B cell (primary cell): ENCODE measurements at regions not wholly inside any gene's neighbourhood (a gene's known extent, or its start where the extent isn't known, plus 50 kb on each side); places are given as distances from the start of the nearest gene placed in this dataset.

ENCODE experiments used
- ATAC-seq: fragments of 200-7000 bp; cut with Tn5 transposase; one replicate; pipeline ENCODE4 v1.10.0; 2021; ENCODE audit warnings: low read depth, mild to moderate bottlenecking, moderate number of reproducible peaks, moderate library complexity
- CTCF ChIA-PET: fragments of 350-600 bp; sonication (Branson Sonifier 250); formaldehyde crosslinking; loops from one replicate; lab custom pipeline; 2021; ENCODE audit warnings: antibody characterized with exemption, inconsistent platforms; lab: Charles Lee
- POLR2A ChIA-PET: fragments of 350-600 bp; sonication (Branson Sonifier 250); formaldehyde crosslinking; loops from one replicate; lab custom pipeline; 2021; ENCODE audit warnings: antibody characterized with exemption; lab: Charles Lee
- DNase-seq: peaks from one replicate; pipeline ENCODE4 v3.0.0; 2013
- H2AFZ ChIP-seq: 2 replicates; pipeline ENCODE4 v1.6.1; 2012; ENCODE audit warnings: mild to moderate bottlenecking, low read depth, low read length; ENCODE audit not compliant: insufficient read depth, poor library complexity, severe bottlenecking
- H3K27ac ChIP-seq, 2 donors: 1 replicate in 1 of 2; 2 replicates in 1 of 2; pipeline ENCODE4 v1.5.1; 2012 to 2013; ENCODE audit warnings: low read length in 2 of 2, mild to moderate bottlenecking in 2 of 2, moderate library complexity in 1 of 2
- H3K27me3 ChIP-seq, 4 experiments: fragments of 200-600 bp in 1 of 4; sonication (generic) in 1 of 4; replicated peaks in 1 of 4; 1 replicate in 2 of 4; 2 replicates in 2 of 4; pipeline versions ENCODE4 v1.6.1 to v1.7.0; 2013 to 2016; ENCODE audit warnings: low read length in 3 of 4, mild to moderate bottlenecking in 2 of 4, mixed read lengths in 1 of 4, moderate library complexity in 1 of 4; ENCODE audit not compliant: insufficient read depth in 4 of 4, control insufficient read depth in 3 of 4; ENCODE audit errors: control extremely low read depth in 1 of 4
- H3K36me3 ChIP-seq, 2 experiments: replicated peaks in 1 of 2; 1 replicate in 1 of 2; 2 replicates in 1 of 2; pipeline versions ENCODE4 v1.6.1 to v1.7.1; 2013; ENCODE audit warnings: low read length in 1 of 2; ENCODE audit not compliant: insufficient read depth in 2 of 2, control insufficient read depth in 1 of 2; ENCODE audit errors: control extremely low read depth in 1 of 2, extremely low read depth in 1 of 2
- H3K4me1 ChIP-seq, 2 donors: fragments of 200-600 bp in 1 of 2; sonication (generic) in 1 of 2; 1 replicate in 1 of 2; 2 replicates in 1 of 2; pipeline versions ENCODE4 v1.5.1 to v1.6.1; 2013 to 2017; ENCODE audit warnings: low read length in 2 of 2; ENCODE audit not compliant: control insufficient read depth in 2 of 2, insufficient read depth in 2 of 2
- H3K4me2 ChIP-seq: replicated peaks from 2 replicates; pipeline ENCODE3; 2012; ENCODE audit warnings: mild to moderate bottlenecking, low read depth, low read length; ENCODE audit not compliant: poor library complexity, severe bottlenecking
- H3K4me3 ChIP-seq, 5 experiments: fragments of 200-600 bp in 1 of 5; sonication (generic) in 1 of 5; 1 replicate in 3 of 5; 2 replicates in 2 of 5; pipeline versions ENCODE4 v1.5.1 to v1.7.0; 2011 to 2016; ENCODE audit warnings: low read length in 4 of 5, mild to moderate bottlenecking in 4 of 5, low read depth in 2 of 5, control low read depth in 1 of 5, moderate library complexity in 1 of 5; ENCODE audit not compliant: insufficient read depth in 1 of 5; ENCODE audit errors: control extremely low read depth in 1 of 5, extremely low read depth in 1 of 5
- H3K79me2 ChIP-seq: fragments of 200-600 bp; sonication (generic); one replicate; pipeline ENCODE4 v1.6.0; 2016; ENCODE audit warnings: low read length; ENCODE audit not compliant: control insufficient read depth, insufficient read depth
- H3K9ac ChIP-seq: fragments of 200-600 bp; sonication (generic); 2 replicates; pipeline ENCODE4 v1.6.1; 2017; ENCODE audit warnings: mild to moderate bottlenecking, low read length, moderate library complexity
- H3K9me3 ChIP-seq, 3 donors: one replicate each; pipeline versions ENCODE4 v1.6.1 to v1.7.1; 2013; ENCODE audit warnings: low read length in 2 of 3; ENCODE audit not compliant: control insufficient read depth in 2 of 3, insufficient read depth in 1 of 3; ENCODE audit errors: control extremely low read depth in 1 of 3
- H4K20me1 ChIP-seq: 2 replicates; pipeline ENCODE4 v1.6.0; 2012; ENCODE audit warnings: mild to moderate bottlenecking, low read length; ENCODE audit not compliant: insufficient read depth, control insufficient read depth, poor library complexity, severe bottlenecking
- H3K27ac Mint-ChIP-seq: one replicate; pipeline ENCODE4 v1.8.0; 2021; ENCODE audit warnings: mixed read lengths
- H3K27me3 Mint-ChIP-seq: one replicate; pipeline ENCODE4 v1.8.0; 2021; ENCODE audit warnings: mixed read lengths
- H3K4me1 Mint-ChIP-seq: one replicate; pipeline ENCODE4 v1.8.0; 2021; ENCODE audit warnings: mixed read lengths
- H3K4me3 Mint-ChIP-seq: one replicate; pipeline ENCODE4 v1.8.0; 2021; ENCODE audit warnings: mixed read lengths
- H3K9me3 Mint-ChIP-seq: one replicate; pipeline ENCODE4 v1.8.0; 2022; ENCODE audit warnings: mixed read lengths; ENCODE audit not compliant: insufficient read depth
- CTCF ChIP-seq: fragments of 200-600 bp; IDR thresholded peaks from one replicate; pipeline ENCODE4 v1.8.0; 2022; ENCODE audit warnings: antibody characterized with exemption, mild to moderate bottlenecking
- EZH2 ChIP-seq: IDR thresholded peaks from 2 replicates; pipeline ENCODE4 v1.6.1; 2012; ENCODE audit warnings: borderline replicate concordance, low read depth, mild to moderate bottlenecking, moderate library complexity, low read length; ENCODE audit not compliant: insufficient read depth, poor library complexity, severe bottlenecking
- WGBS: methylation state at CpG from one replicate; pipeline ENCODE4 v1.1.5; 2013; ENCODE audit warnings: missing lambda C conversion rate; ENCODE audit not compliant: insufficient coverage; 5-methylcytosine and 5-hydroxymethylcytosine counted together
- intact Hi-C: fragments of 100-400 bp; cut with micrococcal nuclease; formaldehyde crosslinking; loops from one replicate; pipeline ENCODE4 v1.10.0; 2022

- H3K4me1 Mint-ChIP-seq, result peaks cover 4% of the 10 kb centered on the region
- Histone ChIP-seq H3K4me2 (no peak overlapping the region), H3K79me2 (no peaks in the 10 kb centered on the region), H4K20me1 (no peaks in the 10 kb centered on the region), H3K9me3 (peaks cover 8 to 23% (median 12%) of the 10 kb centered on the region in 3 donors), H3K4me3 (no peak overlapping the region), H3K27ac (no peak overlapping the region), H3K9ac (no peak overlapping the region), H2AFZ (no peak overlapping the region), H3K27me3 (no peaks in the 10 kb centered on the region), H3K4me1 (no peaks in the 10 kb centered on the region), H3K36me3 (no peaks in the 10 kb centered on the region)
- no peak overlapping the region for H3K27ac Mint-ChIP-seq
- ChIA-PET CTCF (no interaction called here), POLR2A (no interaction called here)
- no peak overlapping the region for H3K4me3 Mint-ChIP-seq
- TF ChIP-seq CTCF, result no peak
- TF ChIP-seq EZH2, result no peak
- ATAC-seq (no peak), DNase-seq (no peak)
- H3K27me3 Mint-ChIP-seq, result peaks cover 3% of the 10 kb centered on the region
- peaks cover 8% of the 10 kb centered on the region for H3K9me3 Mint-ChIP-seq
- WGBS, result no CpG with 5 or more reads among the region's 1 CpG
- intact Hi-C loops, result no loop called here
Measured at GRCh38 chr4:53755656-53756055, 164.4 kb upstream of the LNX1 start.

GRCh38 chr4:53752124-53752523 lies 160.8 kb upstream of the LNX1 start:
- POLR2A ChIA-PET, result no interaction called here
- H3K9me3 ChIP-seq, result peaks cover 7 to 37% (median 23%) of the 10 kb centered on the region in 3 donors
- no CpG with 5 or more reads among the region's 2 CpGs for WGBS
- no peaks in the 10 kb centered on the region for H3K27me3 ChIP-seq
- no peaks in the 10 kb centered on the region for H3K36me3 ChIP-seq
- intact Hi-C loops, result no loop called here
- H3K4me3 ChIP-seq, result no peak overlapping the region
- Mint-ChIP-seq H3K27me3 (peaks cover 3% of the 10 kb centered on the region), H3K4me3 (no peak overlapping the region), H3K27ac (no peak overlapping the region), H3K9me3 (peaks cover 11% of the 10 kb centered on the region), H3K4me1 (peaks cover 22% of the 10 kb centered on the region)
- ATAC-seq (no peak), DNase-seq (no peak)
- no peaks in the 10 kb centered on the region for H3K79me2 ChIP-seq
- no peak overlapping the region for H3K9ac ChIP-seq
- no peak overlapping the region for H2AFZ ChIP-seq
- H3K27ac ChIP-seq, result no peak overlapping the region
- H3K4me1 ChIP-seq, result peaks cover 22 to 26% of the 10 kb centered on the region in 2 donors
- CTCF ChIA-PET, result interaction anchor here (0.6 kb wide), 1 partner anchor 8 kb away, joined by 3 read pairs; no protein-coding TSS in a partner anchor
- H4K20me1 ChIP-seq, result no peaks in the 10 kb centered on the region
- TF ChIP-seq CTCF (no peak), EZH2 (no peak)
- no peak overlapping the region for H3K4me2 ChIP-seq
